HUES48 (cell line): ENCODE measurements at regions not wholly inside any gene's neighbourhood (a gene's known extent, or its start where the extent isn't known, plus 50 kb on each side); places are given as distances from the start of the nearest gene placed in this dataset.
"Not testable (repeated sequence)": the region's sequence is repeated elsewhere in the genome, so short reads cannot be mapped to it uniquely, and the experiment has no call there.

ENCODE experiments used
- H3K27ac ChIP-seq: one replicate; pipeline ENCODE4 v1.7.0; 2013; ENCODE audit warnings: low read depth, low read length, inconsistent platforms
- H3K27me3 ChIP-seq: 2 replicates; pipeline ENCODE4 v1.6.1; 2013; ENCODE audit warnings: mild to moderate bottlenecking, low read length; ENCODE audit not compliant: control insufficient read depth, insufficient read depth
- H3K36me3 ChIP-seq: 2 replicates; pipeline ENCODE4 v1.6.1; 2013; ENCODE audit warnings: low read length; ENCODE audit not compliant: control insufficient read depth, insufficient read depth
- H3K4me1 ChIP-seq: 2 replicates; pipeline ENCODE4 v1.6.1; 2013; ENCODE audit warnings: mild to moderate bottlenecking, low read length; ENCODE audit not compliant: control insufficient read depth, insufficient read depth
- H3K4me3 ChIP-seq: 2 replicates; pipeline ENCODE4 v1.5.1; 2013; ENCODE audit warnings: mild to moderate bottlenecking, low read depth, low read length
- H3K9ac ChIP-seq: 2 replicates; pipeline ENCODE4 v1.6.1; 2013; ENCODE audit warnings: mild to moderate bottlenecking, low read depth, low read length, moderate library complexity
- H3K9me3 ChIP-seq: 2 replicates; pipeline ENCODE4 v1.6.1; 2013; ENCODE audit warnings: low read length; ENCODE audit not compliant: control insufficient read depth, insufficient read depth

- Histone ChIP-seq H3K4me1 (peaks cover 40% of the 10 kb centered on the region), H3K36me3 (no peaks in the 10 kb centered on the region), H3K27me3 (peaks cover 4% of the 10 kb centered on the region; the same call in 1 of the 2 replicates), H3K27ac (no peak overlapping the region), H3K9ac (peak overlapping the region; percentile 51; the same call in 1 of the 2 replicates), H3K9me3 (no peaks in the 10 kb centered on the region), H3K4me3 (peak overlapping the region; percentile 73)
These were observed 159.3 kb upstream of the GRK3 start for GRCh38 chr22:25404928-25405816.

DNA sequence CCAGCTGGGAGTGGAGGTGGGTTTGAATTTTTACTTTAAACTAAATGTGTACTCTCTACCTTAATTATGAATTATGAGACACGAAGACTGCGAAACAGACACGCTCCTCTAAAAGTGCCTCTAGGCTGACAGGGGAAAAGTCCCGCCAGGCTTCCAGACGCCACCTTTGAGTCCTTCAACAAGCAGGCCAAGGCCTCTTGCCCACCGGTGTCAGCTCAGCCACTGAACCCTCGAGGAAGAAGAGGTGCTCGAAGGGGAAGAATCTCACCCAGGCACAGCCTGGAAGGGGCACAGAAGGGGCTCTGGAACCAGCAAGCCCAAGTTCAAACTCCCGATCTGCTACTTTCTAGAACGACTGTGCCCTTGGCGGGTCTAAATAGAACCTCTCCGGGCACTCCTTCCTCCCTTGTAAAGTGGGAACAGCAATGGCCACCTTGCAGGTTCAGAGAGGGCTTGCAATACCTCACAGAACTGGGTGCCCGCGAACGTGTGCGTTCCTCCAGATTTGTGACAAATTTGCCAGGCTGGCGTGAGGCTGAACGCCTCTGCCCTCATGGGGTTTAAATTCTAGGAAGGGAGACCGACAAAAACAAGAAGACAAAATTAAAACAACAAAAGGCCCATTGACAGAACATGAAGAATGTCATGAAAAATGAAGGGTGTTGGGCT, 158.5 kb upstream of the GRK3 start:
- H3K4me1 ChIP-seq, result peaks cover 40% of the 10 kb centered on the region
- peak overlapping the region; percentile 73 for H3K4me3 ChIP-seq
- H3K9ac ChIP-seq, result no peak overlapping the region
- no peaks in the 10 kb centered on the region for H3K9me3 ChIP-seq
- H3K27me3 ChIP-seq, result peaks cover 4% of the 10 kb centered on the region; the same call in 1 of the 2 replicates
- H3K36me3 ChIP-seq, result no peaks in the 10 kb centered on the region
- no peak overlapping the region for H3K27ac ChIP-seq

DNA sequence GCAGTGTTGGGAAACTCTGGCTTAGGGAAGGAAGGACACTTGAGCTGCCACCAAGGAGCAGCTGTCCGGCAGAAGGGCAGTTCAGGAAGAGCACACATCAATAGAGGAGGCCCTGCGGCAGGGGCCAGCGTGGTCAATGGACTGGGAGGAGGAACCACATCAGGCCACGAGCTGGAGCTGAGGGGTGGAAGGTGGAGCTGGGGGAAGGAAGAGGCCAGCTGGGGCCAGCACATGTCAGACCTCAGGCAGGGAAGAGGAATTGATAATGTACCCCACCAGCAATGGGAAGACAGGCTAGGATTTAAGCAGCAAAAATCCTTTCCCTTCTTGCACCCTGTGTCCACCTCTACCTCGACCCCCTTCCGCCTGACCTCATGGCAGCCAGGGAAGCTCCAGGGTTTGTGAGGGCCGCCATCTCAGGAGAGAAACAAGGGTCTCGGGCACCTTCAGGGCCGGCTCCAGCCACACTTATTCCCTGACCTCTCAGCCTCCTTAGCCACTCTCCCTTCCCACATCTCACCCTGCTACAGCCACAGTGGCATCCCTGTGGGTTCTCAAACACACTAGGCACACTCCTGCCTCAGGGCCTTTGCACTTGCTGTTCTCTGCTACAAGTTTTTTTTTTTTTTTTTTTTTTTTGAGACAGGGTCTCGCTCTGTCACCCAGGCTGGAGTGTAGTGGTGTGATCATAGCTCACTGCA, 157.8 kb upstream of the GRK3 start:
- no peak overlapping the region for H3K27ac ChIP-seq
- peaks cover 40% of the 10 kb centered on the region for H3K4me1 ChIP-seq
- peaks cover 4% of the 10 kb centered on the region; the same call in 1 of the 2 replicates for H3K27me3 ChIP-seq
- no peak overlapping the region for H3K4me3 ChIP-seq
- no peaks in the 10 kb centered on the region for H3K36me3 ChIP-seq
- H3K9me3 ChIP-seq, result no peaks in the 10 kb centered on the region
- no peak overlapping the region for H3K9ac ChIP-seq

DNA sequence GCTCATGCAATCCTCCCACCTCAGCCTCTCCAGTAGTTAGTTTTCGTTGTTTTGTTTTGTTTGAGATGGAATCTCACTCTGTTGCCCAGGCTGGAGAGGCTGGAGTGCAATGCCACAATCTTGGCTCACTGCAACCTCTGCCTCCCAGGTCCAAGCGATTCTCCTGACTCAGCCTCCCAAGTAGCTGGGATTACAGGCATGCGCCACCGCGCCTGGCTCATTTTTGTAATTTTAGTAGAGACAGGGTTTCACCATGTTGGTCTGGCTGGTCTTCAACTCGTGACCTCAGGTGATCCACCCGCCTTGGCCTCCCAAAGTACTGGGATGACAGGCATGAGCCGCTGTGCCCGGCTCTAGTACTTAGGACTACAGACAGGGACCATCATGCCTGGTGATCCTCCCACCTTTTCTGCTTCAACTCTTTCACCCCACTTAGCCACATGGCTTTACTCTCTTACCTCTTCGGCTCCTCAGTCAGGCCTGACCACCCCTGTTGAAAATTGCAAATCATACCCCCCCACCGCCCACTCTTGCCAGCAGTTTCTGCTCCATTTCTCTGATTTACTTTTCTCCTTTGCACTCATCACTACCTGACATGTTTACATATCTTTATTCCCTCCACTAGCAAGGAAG, 157.1 kb upstream of the GRK3 start:
- Histone ChIP-seq H3K27ac (peak overlapping the region; percentile 14), H3K4me3 (no peak overlapping the region), H3K36me3 (no peaks in the 10 kb centered on the region), H3K27me3 (peaks cover 4% of the 10 kb centered on the region; the same call in 1 of the 2 replicates), H3K9ac (no peak overlapping the region), H3K4me1 (peaks cover 39% of the 10 kb centered on the region), H3K9me3 (no peaks in the 10 kb centered on the region)

DNA sequence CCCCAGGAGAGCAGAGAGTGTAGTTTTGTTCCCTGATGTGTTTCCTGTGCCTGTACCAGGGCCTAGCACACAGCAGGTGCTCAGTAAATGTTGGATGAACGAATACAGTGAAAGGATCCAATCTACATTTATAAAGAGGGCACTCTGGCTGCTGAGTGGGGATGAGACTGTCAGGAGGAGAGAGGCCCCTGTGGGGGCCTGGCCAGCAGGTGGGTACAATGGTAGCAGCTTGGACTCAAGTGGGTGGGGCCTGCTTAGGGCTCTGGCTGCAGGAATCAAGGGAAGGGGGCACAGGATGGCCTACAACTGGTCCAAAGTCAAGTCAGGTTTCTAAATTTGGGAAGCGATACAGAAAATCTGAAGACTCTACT, 156.6 kb upstream of the GRK3 start:
- H3K9ac ChIP-seq, result no peak overlapping the region
- H3K9me3 ChIP-seq, result no peaks in the 10 kb centered on the region
- peaks cover 4% of the 10 kb centered on the region; the same call in 1 of the 2 replicates for H3K27me3 ChIP-seq
- H3K4me1 ChIP-seq, result peaks cover 34% of the 10 kb centered on the region
- no peak overlapping the region for H3K4me3 ChIP-seq
- H3K27ac ChIP-seq, result peak overlapping the region; percentile 14
- H3K36me3 ChIP-seq, result no peaks in the 10 kb centered on the region

- H3K36me3 ChIP-seq, result no peaks in the 10 kb centered on the region
- peaks cover 4% of the 10 kb centered on the region; the same call in 1 of the 2 replicates for H3K27me3 ChIP-seq
- H3K27ac ChIP-seq, result no peak overlapping the region
- H3K4me1 ChIP-seq, result peaks cover 20% of the 10 kb centered on the region
- no peak overlapping the region for H3K9ac ChIP-seq
- H3K9me3 ChIP-seq, result peaks cover 6% of the 10 kb centered on the region
- H3K4me3 ChIP-seq, result no peak overlapping the region
These were observed 155.2 kb upstream of the GRK3 start for GRCh38 chr22:25409240-25409639.

DNA sequence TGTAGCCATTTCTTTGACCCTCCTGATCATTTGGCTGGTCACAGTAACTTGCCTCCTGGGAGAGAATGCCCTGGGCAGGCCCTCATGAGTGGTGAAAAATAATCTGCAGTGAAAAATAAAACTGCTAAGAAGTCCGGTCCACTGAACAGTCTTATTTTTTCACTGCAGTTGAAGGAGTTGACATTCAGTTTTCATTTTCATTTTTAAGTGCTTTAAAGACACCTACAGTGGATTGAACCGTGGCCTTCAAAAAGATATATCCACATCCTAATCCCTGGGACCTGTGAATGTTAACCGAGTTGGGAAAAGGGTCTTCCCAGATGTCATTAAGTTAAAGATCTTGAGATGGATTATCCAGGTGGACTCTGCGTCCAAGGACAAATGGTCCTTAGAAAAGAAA, 153.6 kb upstream of the GRK3 start:
- no peak overlapping the region for H3K9ac ChIP-seq
- no peak overlapping the region for H3K27ac ChIP-seq
- H3K9me3 ChIP-seq, result peaks cover 6% of the 10 kb centered on the region
- no peak overlapping the region for H3K4me3 ChIP-seq
- H3K4me1 ChIP-seq, result peaks cover 16% of the 10 kb centered on the region
- peaks cover 4% of the 10 kb centered on the region; the same call in 1 of the 2 replicates for H3K27me3 ChIP-seq
- H3K36me3 ChIP-seq, result no peaks in the 10 kb centered on the region

- H3K4me1 ChIP-seq, result no peaks in the 10 kb centered on the region
- H3K36me3 ChIP-seq, result no peaks in the 10 kb centered on the region
- no peak overlapping the region for H3K9ac ChIP-seq
- H3K27ac ChIP-seq, result no peak overlapping the region
- H3K4me3 ChIP-seq, result no peak overlapping the region
- peaks cover 6% of the 10 kb centered on the region for H3K9me3 ChIP-seq
- no peaks in the 10 kb centered on the region; the same call in none of the 2 replicates for H3K27me3 ChIP-seq
These were observed 150.9 kb upstream of the GRK3 start for GRCh38 chr22:25413620-25414019.

DNA sequence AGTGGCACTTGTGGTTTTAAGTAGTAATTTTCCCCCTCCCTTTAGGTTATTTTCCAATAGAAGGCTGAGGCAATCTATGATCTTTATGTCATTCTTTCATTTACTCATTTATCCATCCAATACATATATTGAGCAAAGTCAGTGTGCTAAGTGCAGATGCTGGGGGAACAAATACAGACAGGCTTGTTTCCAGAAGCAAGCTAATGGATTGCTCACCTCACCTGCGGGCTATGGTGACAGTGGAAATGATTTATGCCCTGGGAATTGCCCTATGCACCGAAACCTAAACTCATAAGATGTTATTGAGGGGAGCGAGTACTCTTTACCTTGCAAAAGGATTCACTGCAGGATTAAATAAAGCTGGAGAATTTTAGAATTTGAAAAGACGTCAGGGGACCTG, 148.7 kb upstream of the GRK3 start:
- H3K36me3 ChIP-seq, H3K4me1 ChIP-seq, H3K9ac ChIP-seq, H3K4me3 ChIP-seq, H3K9me3 ChIP-seq, H3K27ac ChIP-seq: not testable (repeated sequence)
- peaks cover 18% of the 10 kb centered on the region for H3K27me3 ChIP-seq

- peaks cover 39% of the 10 kb centered on the region for H3K27me3 ChIP-seq
- H3K27ac ChIP-seq, result not testable (repeated sequence)
These were observed 146.6 kb upstream of the GRK3 start for GRCh38 chr22:25417826-25418225.

More at GRCh38 chr22:25417826-25418225, 146.6 kb upstream of the GRK3 start:
- H3K4me1 ChIP-seq, result peaks cover 10% of the 10 kb centered on the region
- not testable (repeated sequence) for H3K4me3 ChIP-seq, H3K9me3 ChIP-seq, H3K36me3 ChIP-seq, H3K9ac ChIP-seq
